ENCODE measurements at regions not wholly inside any gene's neighbourhood (a gene's known extent, or its start where the extent isn't known, plus 50 kb on each side); places are given as distances from the start of the nearest gene placed in this dataset.

DNA sequence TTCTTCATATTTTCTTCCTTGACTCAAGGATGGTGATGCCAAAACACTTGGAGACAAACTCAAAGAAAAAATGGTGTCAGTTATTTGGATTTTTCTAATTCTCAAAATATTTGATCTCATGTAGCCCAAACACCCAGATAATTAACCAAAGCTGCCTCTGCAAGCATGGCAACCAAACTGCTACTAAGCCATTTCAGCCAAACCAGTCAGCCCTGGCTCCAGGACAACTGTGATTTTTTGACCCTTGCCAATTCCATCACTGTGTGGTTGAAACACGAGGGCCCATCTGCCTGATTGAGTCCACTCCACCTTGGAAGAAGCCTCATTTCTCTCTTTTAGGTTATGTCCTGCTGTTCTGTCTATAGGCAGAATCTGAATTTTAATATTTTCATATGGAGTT is 277.4 kb downstream of the BLID start:
- Histone ChIP-seq H3K18ac (ENCODE audit: insufficient read length, low read depth, low read length) (no peak overlapping the region), H3K9ac (ENCODE audit: extremely low read depth, insufficient read length, low read length) (no peak overlapping the region), H3K27me3 (ENCODE audit: insufficient read depth, low read length) (no peaks in the 10 kb centered on the region), H2BK5ac (ENCODE audit: insufficient read length, low read length) (no peak overlapping the region), H2BK15ac (ENCODE audit: low read depth, low read length) (no peak overlapping the region), H4K5ac (ENCODE audit: insufficient read length, low read depth, low read length) (no peak overlapping the region), H2AK5ac (ENCODE audit: insufficient read length, low read length) (no peak overlapping the region), H3K23me2 (ENCODE audit: insufficient read length, low read depth, low read length, poor library complexity, severe bottlenecking) (no peaks in the 10 kb centered on the region), H2BK120ac (ENCODE audit: low read depth, low read length, poor library complexity, severe bottlenecking) (no peak overlapping the region), H3K56ac (ENCODE audit: insufficient read length, low read depth, low read length) (no peak overlapping the region), H3K9me3 (ENCODE audit: control insufficient read depth, low read depth, low read length) (no peaks in the 10 kb centered on the region), H3T11ph (ENCODE audit: low read length) (no peak overlapping the region), H3K4me1 (ENCODE audit: insufficient read depth, low read length) (peaks cover 3% of the 10 kb centered on the region; the same call in 1 of the 2 replicates), H4K20me1 (ENCODE audit: control insufficient read depth, insufficient read depth, insufficient read length) (no peaks in the 10 kb centered on the region), H3K79me2 (ENCODE audit: insufficient read depth, low read length) (no peaks in the 10 kb centered on the region), H3K23ac (ENCODE audit: insufficient read length, low read depth, low read length) (no peak overlapping the region), H3K27ac (ENCODE audit: insufficient read length, low read depth, low read length) (no peak overlapping the region), H3K4ac (ENCODE audit: low read depth, low read length) (no peak overlapping the region), H4K8ac (replicated peaks; ENCODE audit: insufficient read length, low read depth, low read length) (no peak overlapping the region), H2BK20ac (ENCODE audit: low read depth, low read length, poor library complexity, severe bottlenecking) (no peak overlapping the region), H3K4me2 (ENCODE audit: insufficient read depth, insufficient read length, low read length) (no peak overlapping the region), H4K91ac (ENCODE audit: insufficient read length, low read depth, low read length) (no peak overlapping the region), H3K79me1 (ENCODE audit: insufficient read depth, low read depth, low read length, poor library complexity, severe bottlenecking) (no peaks in the 10 kb centered on the region), H2BK12ac (ENCODE audit: insufficient read length, low read depth, low read length) (no peak overlapping the region), H2AFZ (ENCODE audit: low read length) (no peak overlapping the region), H3K14ac (ENCODE audit: insufficient read depth, low read length) (no peak overlapping the region)
- Mint-ChIP-seq H3K27me3 (ENCODE audit: low read depth) (no peaks in the 10 kb centered on the region), H3K4me1 (peaks cover 12 to 15% of the 10 kb centered on the region in 2 experiments), H3K27ac (no peak overlapping the region), H3K9me3 (peaks cover 0 to 4% of the 10 kb centered on the region in 2 experiments; a peak in 2 of 5 replicates), H3K36me3 (ENCODE audit: insufficient read depth in 1 of 3, low read depth in 3 of 3) (peaks cover 0 to 2% (median 2%) of the 10 kb centered on the region in 3 experiments; a peak in 4 of 7 replicates), H3K4me3 (no peak overlapping the region)
- WGBS (ENCODE audit: extremely low coverage, insufficient read length, low lambda C conversion rate), result no CpG with 5 or more reads among the region's 1 CpG
- TF ChIP-seq, protein P1, sequence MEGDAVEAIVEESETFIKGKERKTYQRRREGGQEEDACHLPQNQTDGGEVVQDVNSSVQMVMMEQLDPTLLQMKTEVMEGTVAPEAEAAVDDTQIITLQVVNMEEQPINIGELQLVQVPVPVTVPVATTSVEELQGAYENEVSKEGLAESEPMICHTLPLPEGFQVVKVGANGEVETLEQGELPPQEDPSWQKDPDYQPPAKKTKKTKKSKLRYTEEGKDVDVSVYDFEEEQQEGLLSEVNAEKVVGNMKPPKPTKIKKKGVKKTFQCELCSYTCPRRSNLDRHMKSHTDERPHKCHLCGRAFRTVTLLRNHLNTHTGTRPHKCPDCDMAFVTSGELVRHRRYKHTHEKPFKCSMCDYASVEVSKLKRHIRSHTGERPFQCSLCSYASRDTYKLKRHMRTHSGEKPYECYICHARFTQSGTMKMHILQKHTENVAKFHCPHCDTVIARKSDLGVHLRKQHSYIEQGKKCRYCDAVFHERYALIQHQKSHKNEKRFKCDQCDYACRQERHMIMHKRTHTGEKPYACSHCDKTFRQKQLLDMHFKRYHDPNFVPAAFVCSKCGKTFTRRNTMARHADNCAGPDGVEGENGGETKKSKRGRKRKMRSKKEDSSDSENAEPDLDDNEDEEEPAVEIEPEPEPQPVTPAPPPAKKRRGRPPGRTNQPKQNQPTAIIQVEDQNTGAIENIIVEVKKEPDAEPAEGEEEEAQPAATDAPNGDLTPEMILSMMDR (conservative IDR thresholded peaks at IDR 0.05), result no peak
- DNase-seq, result no peak
